GM18907 (cell line): ENCODE measurements at regions not wholly inside any gene's neighbourhood (a gene's known extent, or its start where the extent isn't known, plus 50 kb on each side); places are given as distances from the start of the nearest gene placed in this dataset.

Experiments
- ATAC-seq: cut with Tn5 transposase; IDR thresholded peaks from one replicate; pipeline ENCODE4 v1.9.1; 2021; ENCODE audit warnings: mild to moderate bottlenecking, moderate library complexity; ENCODE audit not compliant: unreplicated experiment

- no peak for ATAC-seq
These were observed 131.7 kb upstream of the COL21A1 start for GRCh38 chr6:56378966-56379585.

- ATAC-seq: no peak
These were observed 131.1 kb upstream of the COL21A1 start for GRCh38 chr6:56378507-56378906.

- no peak for ATAC-seq
These were observed 129.9 kb upstream of the COL21A1 start for GRCh38 chr6:56377295-56377694.

DNA sequence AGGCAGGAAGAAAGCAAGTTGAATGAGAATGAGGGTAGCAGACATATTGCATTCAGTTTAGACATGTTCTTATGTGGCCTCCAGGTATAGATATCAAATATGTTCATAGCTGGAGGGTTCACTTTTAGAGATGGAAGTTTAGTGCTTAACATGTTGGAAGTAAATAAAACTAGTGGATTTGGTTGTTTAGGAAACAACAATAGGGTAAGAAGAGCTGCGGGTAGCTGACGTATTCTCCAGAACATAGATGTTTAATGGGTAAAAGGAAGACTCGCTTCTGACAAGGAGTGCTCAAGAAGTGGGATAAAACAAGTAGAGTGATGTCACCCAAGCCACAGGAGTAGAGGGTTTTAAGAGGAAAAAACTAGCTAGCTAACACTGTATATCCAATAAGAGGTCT, 128.4 kb upstream of the COL21A1 start:
- ATAC-seq: no peak

DNA sequence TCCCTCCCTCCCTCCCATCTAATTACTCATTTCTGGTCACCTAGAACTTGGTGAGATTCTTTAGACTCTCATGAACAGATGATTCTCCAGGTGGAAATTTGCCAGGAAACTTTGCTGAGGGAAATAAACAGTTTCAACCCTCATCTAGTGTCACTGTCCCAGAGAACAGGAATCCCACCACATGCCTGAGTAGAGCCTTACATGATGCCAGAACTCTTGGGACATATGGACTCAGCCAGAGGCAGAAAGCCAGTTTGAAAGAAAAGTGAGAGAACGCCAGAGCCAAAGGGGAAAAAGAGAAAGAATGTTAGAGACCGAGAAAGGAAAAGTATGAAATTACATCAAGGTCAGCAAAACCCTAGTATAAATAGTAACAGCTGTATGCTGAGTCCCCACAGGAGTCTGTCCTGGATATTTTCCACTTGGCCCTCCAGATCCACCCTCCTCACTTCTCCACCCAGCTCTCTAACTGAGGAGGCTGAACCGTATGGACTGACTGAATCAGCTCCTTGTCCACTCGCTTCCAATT, 127.5 kb upstream of the COL21A1 start:
- ATAC-seq: no peak

GRCh38 chr6:56372406-56372995, 125.1 kb upstream of the COL21A1 start:
- no peak for ATAC-seq

DNA sequence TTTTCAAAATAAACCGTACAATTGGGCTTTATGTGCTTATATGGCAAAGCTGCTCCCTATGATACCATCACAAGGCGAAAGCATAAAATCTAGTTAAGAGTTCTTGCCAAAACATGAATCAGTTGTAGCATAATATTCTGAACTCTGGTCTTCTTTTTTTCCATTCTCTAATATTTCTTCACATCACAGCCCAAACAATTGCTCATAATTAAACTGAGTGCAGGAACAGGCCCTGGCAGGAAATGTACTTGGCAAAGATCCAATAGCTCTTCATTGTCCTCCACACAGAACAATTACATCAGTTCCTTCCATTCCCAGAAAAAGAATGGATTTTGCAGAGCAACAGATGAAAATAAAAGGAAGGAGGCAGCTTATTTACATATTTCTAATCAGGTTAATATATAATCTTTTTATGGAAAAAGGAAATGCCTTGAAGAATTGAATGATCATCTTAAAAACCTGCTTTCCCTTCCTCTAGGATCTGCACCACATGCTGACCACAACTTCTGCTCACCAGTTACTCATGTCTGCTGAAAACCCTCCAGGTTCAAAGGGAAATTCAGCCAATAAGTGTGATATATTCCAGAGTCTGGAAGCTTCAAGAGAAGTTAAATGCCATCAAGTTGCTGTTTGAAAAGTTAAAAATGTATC, 123.3 kb upstream of the COL21A1 start:
- peak; percentile 87 for ATAC-seq

GRCh38 chr6:56370127-56370540, 122.8 kb upstream of the COL21A1 start:
- ATAC-seq: no peak

- ATAC-seq: no peak
These were observed 121.1 kb upstream of the COL21A1 start for GRCh38 chr6:56368491-56368890.

GRCh38 chr6:56366141-56366852, 118.9 kb upstream of the COL21A1 start:
- no peak for ATAC-seq

DNA sequence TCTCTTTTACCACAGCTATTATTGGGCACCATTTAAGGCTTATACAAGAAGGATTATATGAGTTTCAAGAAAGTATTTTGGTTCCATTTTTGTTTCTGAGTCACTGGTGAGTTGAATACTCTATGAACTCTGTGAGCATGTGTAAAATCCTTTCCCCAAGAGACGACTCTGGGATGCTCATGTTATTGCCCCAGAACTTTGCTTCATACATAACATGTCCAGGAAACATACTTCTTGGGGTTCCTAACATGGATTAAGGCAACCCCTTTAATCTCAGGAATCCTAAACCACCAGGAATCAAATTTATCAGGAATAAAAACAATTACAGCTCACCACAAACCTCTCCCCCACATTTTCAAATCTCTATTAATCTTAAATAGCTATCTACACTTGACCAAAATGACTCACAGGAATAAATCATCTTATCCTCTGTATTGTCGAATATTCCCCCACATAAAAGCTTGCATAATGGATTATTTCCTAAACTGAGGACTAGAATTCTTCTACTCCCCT, 117.5 kb upstream of the COL21A1 start:
- no peak for ATAC-seq

GRCh38 chr6:56364431-56364826, 117.0 kb upstream of the COL21A1 start:
- ATAC-seq: no peak

- no peak for ATAC-seq
These were observed 116.5 kb upstream of the COL21A1 start for GRCh38 chr6:56363796-56364430.

DNA sequence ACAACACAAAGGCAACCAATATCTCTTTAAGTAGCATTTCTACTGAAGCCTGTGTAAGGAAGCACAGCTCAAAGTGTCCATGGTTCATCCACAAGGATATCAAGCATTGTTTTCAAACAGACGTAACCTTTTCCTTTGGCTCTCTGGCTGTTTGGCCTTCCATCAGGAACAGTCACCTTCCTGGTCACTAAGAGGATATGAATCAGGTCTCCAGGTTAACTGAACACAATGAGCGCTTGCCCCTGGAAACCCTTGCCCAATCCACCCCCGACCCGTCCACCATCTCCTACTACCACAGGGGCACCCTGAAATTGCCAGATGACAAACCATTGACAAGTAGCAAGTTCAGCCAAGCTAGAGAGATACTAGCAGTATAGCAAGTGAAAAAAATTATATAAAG, 114.4 kb upstream of the COL21A1 start:
- no peak for ATAC-seq

DNA sequence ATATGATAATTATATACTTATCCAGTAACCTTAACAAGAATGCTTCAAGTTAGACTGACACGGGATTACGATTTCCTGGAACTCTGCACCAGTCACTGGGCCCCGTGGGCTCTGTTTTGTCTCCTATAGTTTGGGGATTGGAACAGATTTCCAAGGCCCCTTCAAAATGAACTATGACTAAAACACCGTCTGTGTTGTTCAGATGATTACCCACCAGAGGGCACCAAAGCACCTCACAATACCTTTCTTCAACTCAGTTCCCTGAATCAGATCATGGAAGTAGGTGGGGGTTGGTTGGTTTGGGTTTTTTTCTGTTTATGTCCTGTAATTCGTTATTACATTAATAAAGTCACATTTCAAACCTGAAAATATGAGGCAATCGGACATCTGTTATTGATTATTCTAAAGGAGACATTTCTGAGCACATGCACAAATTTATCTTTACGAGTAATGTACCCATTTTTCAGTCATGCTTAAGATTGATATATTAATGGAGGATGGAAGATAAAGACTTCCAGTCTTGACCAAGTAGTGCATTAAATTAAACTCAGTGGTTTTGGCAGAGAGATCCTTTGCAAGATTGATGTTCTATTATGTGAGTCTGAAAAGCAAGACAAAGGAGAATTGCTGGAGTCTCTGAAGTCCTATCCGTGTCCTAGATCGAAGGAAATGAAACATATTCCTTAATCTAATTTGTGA, 112.0 kb upstream of the COL21A1 start:
- peak; percentile 93 for ATAC-seq

DNA sequence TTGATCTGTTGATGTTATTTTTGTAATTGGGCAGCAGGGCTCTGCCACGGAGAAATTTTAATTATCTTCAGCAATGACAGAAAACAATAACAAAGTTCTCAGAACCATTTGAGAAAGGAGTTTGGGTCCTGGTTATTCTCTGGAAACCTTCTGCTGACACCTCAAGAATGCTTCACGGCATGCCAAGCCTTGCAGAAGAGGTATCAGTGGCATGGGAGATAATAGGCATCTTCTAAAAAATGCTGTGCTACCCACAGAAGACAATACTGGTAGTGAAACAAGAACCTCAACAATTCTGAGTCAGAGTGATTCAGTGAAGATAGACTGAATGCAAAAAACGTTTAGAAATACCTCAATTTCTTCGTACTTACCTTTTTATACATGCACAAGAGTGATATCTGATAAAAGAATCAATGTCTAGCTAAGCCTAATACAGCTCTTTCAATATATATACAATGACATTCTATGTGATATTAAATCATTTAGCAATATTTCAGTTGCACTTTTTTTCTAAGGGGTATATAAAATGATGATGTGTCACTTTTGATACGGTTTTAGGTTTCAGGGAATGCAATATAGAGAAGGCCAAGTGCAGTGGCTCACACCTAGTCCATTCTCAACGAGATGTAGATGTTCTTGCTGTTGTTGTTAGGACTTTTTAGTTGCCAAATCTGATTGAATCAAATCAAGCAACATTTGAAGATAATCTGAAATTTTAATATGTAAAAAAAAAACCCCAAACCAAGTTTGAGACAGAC, 110.4 kb upstream of the COL21A1 start:
- no peak for ATAC-seq

GRCh38 chr6:56356426-56356825, 109.0 kb upstream of the COL21A1 start:
- no peak for ATAC-seq

GRCh38 chr6:56353860-56354259, 106.5 kb upstream of the COL21A1 start:
- ATAC-seq: no peak

DNA sequence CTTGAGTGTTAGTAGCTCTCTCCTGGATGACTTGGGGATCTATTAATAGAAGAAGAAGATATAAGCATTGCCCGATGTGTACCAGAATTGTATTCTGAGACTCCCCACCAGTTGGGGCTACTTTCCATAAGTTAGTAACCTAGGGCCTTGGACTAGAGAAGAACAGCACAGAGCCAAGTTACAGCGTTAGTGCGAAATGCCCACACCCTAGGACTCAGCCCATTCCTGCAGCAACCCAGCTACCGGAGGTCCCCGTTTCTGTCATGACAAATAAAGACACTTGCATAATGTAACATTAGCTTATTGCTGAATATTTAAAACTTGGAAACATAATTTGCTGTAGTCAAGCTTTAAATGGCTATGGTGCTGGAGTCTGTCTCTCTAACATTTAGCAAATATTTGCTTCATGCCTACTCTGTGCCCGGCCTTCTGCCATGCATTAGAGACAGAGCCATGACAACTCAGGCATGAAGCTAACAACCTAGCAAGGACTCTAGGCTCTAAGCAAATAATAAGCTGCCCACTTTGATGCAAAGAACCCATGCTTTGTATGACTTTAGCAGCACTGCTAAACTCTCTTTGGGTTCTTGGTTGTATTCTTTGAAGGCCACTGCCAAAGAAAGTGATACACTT, 103.4 kb upstream of the COL21A1 start:
- no peak for ATAC-seq
